Renal cortical epithelial cell (primary cell): ENCODE measurements at regions not wholly inside any gene's neighbourhood (a gene's known extent, or its start where the extent isn't known, plus 50 kb on each side); places are given as distances from the start of the nearest gene placed in this dataset.

ENCODE experiments used
- DNase-seq: peaks from one replicate; pipeline ENCODE4 v3.0.0-alpha.2; 2011; ENCODE audit warnings: low read depth

GRCh38 chr2:15718944-15719323 lies 127.3 kb downstream of the DDX1 start:
- DNase-seq = no peak

GRCh38 chr2:15719566-15720313 lies 128.1 kb downstream of the DDX1 start:
- DNase-seq = no peak

GRCh38 chr2:15720561-15721307 lies 129.1 kb downstream of the DDX1 start:
- no peak for DNase-seq

GRCh38 chr2:15721411-15722067 lies 129.9 kb downstream of the DDX1 start:
- no peak for DNase-seq

- DNase-seq = no peak
These were observed 131.3 kb downstream of the DDX1 start for GRCh38 chr2:15722980-15723379.

GRCh38 chr2:15724235-15724634 lies 132.6 kb downstream of the DDX1 start:
- DNase-seq = no peak

- no peak for DNase-seq
These were observed 133.6 kb downstream of the DDX1 start for GRCh38 chr2:15725101-15725781.

- no peak for DNase-seq
These were observed 134.1 kb downstream of the DDX1 start for GRCh38 chr2:15725782-15726112.

GRCh38 chr2:15726321-15727057 lies 134.8 kb downstream of the DDX1 start:
- no peak for DNase-seq

- DNase-seq = no peak
These were observed 136.0 kb downstream of the DDX1 start for GRCh38 chr2:15727396-15728244.

- DNase-seq = no peak
These were observed 136.7 kb downstream of the DDX1 start for GRCh38 chr2:15728245-15728938.

- no peak for DNase-seq
These were observed 137.3 kb downstream of the DDX1 start for GRCh38 chr2:15729001-15729400.

GRCh38 chr2:15729709-15730544 lies 138.3 kb downstream of the DDX1 start:
- DNase-seq = peak; percentile 56

GRCh38 chr2:15730545-15731212 lies 139.0 kb downstream of the DDX1 start:
- DNase-seq = peak; percentile 98

GRCh38 chr2:15731213-15731888 lies 139.7 kb downstream of the DDX1 start:
- DNase-seq = no peak

GRCh38 chr2:15731889-15732271 lies 140.2 kb downstream of the DDX1 start:
- DNase-seq = no peak

GRCh38 chr2:15732341-15733077 lies 140.8 kb downstream of the DDX1 start:
- DNase-seq = no peak
